Uterus (tissue), 3 donors: ENCODE measurements at regions not wholly inside any gene's neighbourhood (a gene's known extent, or its start where the extent isn't known, plus 50 kb on each side); places are given as distances from the start of the nearest gene placed in this dataset.
"Not testable (repeated sequence)": the region's sequence is repeated elsewhere in the genome, so short reads cannot be mapped to it uniquely, and the experiment has no call there.

ENCODE experiments used
- DNase-seq, 2 donors: peaks; one replicate each; pipeline ENCODE4 v3.0.0-alpha.2; 2019 to 2020
- H3K27ac ChIP-seq, 2 donors: fragments of 200-600 bp; sonication (generic); 1 replicate in 1 of 2; 2 replicates in 1 of 2; pipeline ENCODE4 v1.5.1; 2016 to 2018
- H3K27me3 ChIP-seq, 2 donors: fragments of 200-600 bp; sonication (generic); one replicate each; pipeline ENCODE4 v1.5.1; 2018 to 2019; ENCODE audit warnings: control low read depth in 1 of 2
- H3K36me3 ChIP-seq, 2 donors: fragments of 200-600 bp; sonication (generic); one replicate each; pipeline ENCODE4 v1.5.1; 2019; ENCODE audit warnings: control low read depth in 1 of 2
- H3K4me1 ChIP-seq, 2 donors: fragments of 200-600 bp; sonication (generic); one replicate each; pipeline ENCODE4 v1.5.1; 2018 to 2019; ENCODE audit warnings: control low read depth in 1 of 2
- H3K4me3 ChIP-seq, 2 donors: fragments of 200-600 bp; sonication (generic); 1 replicate in 1 of 2; 2 replicates in 1 of 2; pipeline ENCODE4 v1.5.1; 2018 to 2019; ENCODE audit warnings: mild to moderate bottlenecking in 1 of 2
- H3K9me3 ChIP-seq, 2 donors: fragments of 200-600 bp; sonication (generic); one replicate each; pipeline ENCODE4 v1.5.1; 2019; ENCODE audit warnings: control low read depth in 1 of 2
- CTCF ChIP-seq, 4 experiments: fragments of 200-600 bp in 2 of 4; fragments of 450-650 bp in 2 of 4; sonication (generic) in 2 of 4; IDR thresholded peaks; one replicate each; pipeline ENCODE4 v1.5.1; 2016 to 2019; ENCODE audit warnings: antibody characterized with exemption in 4 of 4, mild to moderate bottlenecking in 2 of 4, moderate library complexity in 1 of 4
- POLR2A ChIP-seq, 2 donors: fragments of 450-650 bp; IDR thresholded peaks; one replicate each; pipeline ENCODE4 v1.6.1; 2016; ENCODE audit warnings: antibody characterized with exemption in 2 of 2, mild to moderate bottlenecking in 1 of 2, moderate library complexity in 1 of 2
- intact Hi-C: fragments of 100-400 bp; cut with DNase I; formaldehyde crosslinking; loops from one replicate; pipeline ENCODE4 v1.15.1; 2023; ENCODE audit warnings: low total_unique reads
- donor health status: DM: yes; HTN: yes; CAD: no.

GRCh38 chr15:19956124-19956796, 585.3 kb downstream of the GOLGA6L6 start:
- Histone ChIP-seq H3K27ac (no peak overlapping the region), H3K27me3 (no peaks in the 10 kb centered on the region), H3K4me1 (no peaks in the 10 kb centered on the region), H3K4me3 (no peak overlapping the region), H3K36me3 (no peaks in the 10 kb centered on the region), H3K9me3 (no peaks in the 10 kb centered on the region)
- TF ChIP-seq POLR2A (IDR thresholded peaks at IDR 0.05) (no peak), CTCF (IDR thresholded peaks at IDR 0.05) (no peak)
- DNase-seq: no peak
- intact Hi-C loops: no loop called here

- Histone ChIP-seq H3K27ac (no peak overlapping the region), H3K9me3 (no peaks in the 10 kb centered on the region), H3K4me1 (no peaks in the 10 kb centered on the region), H3K4me3 (no peak overlapping the region), H3K27me3 (no peaks in the 10 kb centered on the region), H3K36me3 (no peaks in the 10 kb centered on the region)
- intact Hi-C loops: no loop called here
- DNase-seq: no peak
- no peak for TF ChIP-seq POLR2A (IDR thresholded peaks at IDR 0.05)
- no peak for TF ChIP-seq CTCF (IDR thresholded peaks at IDR 0.05)
Measured at GRCh38 chr15:19944261-19944888, 597.2 kb downstream of the GOLGA6L6 start.

- no peaks in the 10 kb centered on the region for H3K36me3 ChIP-seq
- no peak for DNase-seq
- intact Hi-C loops: no loop called here
- H3K4me3 ChIP-seq: no peak overlapping the region
- no peak overlapping the region for H3K27ac ChIP-seq
- H3K9me3 ChIP-seq: no peaks in the 10 kb centered on the region
- no peak for TF ChIP-seq POLR2A (IDR thresholded peaks at IDR 0.05)
- TF ChIP-seq CTCF (IDR thresholded peaks at IDR 0.05): no peak
- H3K4me1 ChIP-seq: no peaks in the 10 kb centered on the region
- H3K27me3 ChIP-seq: no peaks in the 10 kb centered on the region
Measured at GRCh38 chr15:19943515-19943914, 598.1 kb downstream of the GOLGA6L6 start.

- DNase-seq, H3K27ac ChIP-seq, intact Hi-C loops, H3K9me3 ChIP-seq, H3K36me3 ChIP-seq, H3K4me1 ChIP-seq, H3K27me3 ChIP-seq, H3K4me3 ChIP-seq: not testable (repeated sequence)
Measured at GRCh38 chr15:19903281-19903680, 638.3 kb downstream of the GOLGA6L6 start.

GRCh38 chr15:19902388-19902787, 639.2 kb downstream of the GOLGA6L6 start:
- DNase-seq, intact Hi-C loops, H3K27me3 ChIP-seq, H3K4me1 ChIP-seq, H3K27ac ChIP-seq, H3K36me3 ChIP-seq, H3K9me3 ChIP-seq, H3K4me3 ChIP-seq: not testable (repeated sequence)

- H3K27ac ChIP-seq, intact Hi-C loops, H3K4me1 ChIP-seq, H3K4me3 ChIP-seq, H3K36me3 ChIP-seq, H3K27me3 ChIP-seq, H3K9me3 ChIP-seq, DNase-seq: not testable (repeated sequence)
Measured at GRCh38 chr15:19901414-19901813, 640.2 kb downstream of the GOLGA6L6 start.
